GM12891 (cell line): ENCODE measurements at regions not wholly inside any gene's neighbourhood (a gene's known extent, or its start where the extent isn't known, plus 50 kb on each side); places are given as distances from the start of the nearest gene placed in this dataset.

Experiments used
- DNase-seq: peaks from one replicate; pipeline ENCODE4 v3.0.0; 2011; ENCODE audit warnings: low spot score; ENCODE audit not compliant: insufficient read length
- FAIRE-seq: peaks from 2 replicates; lab custom pipeline; 2011; peaks lifted over from hg19 to GRCh38; lab: Jason Lieb, UNC
- PAX5 ChIP-seq: IDR thresholded peaks from 2 replicates; pipeline ENCODE4 v1.6.1; 2011; ENCODE audit warnings: low read length, moderate library complexity, mild to moderate bottlenecking; ENCODE audit not compliant: insufficient read depth, severe bottlenecking
- POLR2A ChIP-seq: IDR thresholded peaks from 2 replicates; pipeline ENCODE4 v1.6.1; 2011; ENCODE audit warnings: low read depth, low read length, control low read depth
- POLR2AphosphoS5 ChIP-seq: IDR thresholded peaks from 2 replicates; pipeline ENCODE4 v1.6.1; 2011; ENCODE audit warnings: low read depth, low read length, control low read depth
- POU2F2 ChIP-seq: IDR thresholded peaks from 2 replicates; pipeline ENCODE4 v1.6.1; 2011; ENCODE audit warnings: low read depth, mild to moderate bottlenecking, control low read depth, low read length, moderate library complexity
- SPI1 ChIP-seq: IDR thresholded peaks from 2 replicates; pipeline ENCODE4 v1.6.1; 2011; ENCODE audit warnings: low read depth, low read length, control low read depth
- TAF1 ChIP-seq: IDR thresholded peaks from 2 replicates; pipeline ENCODE4 v1.6.1; 2011; ENCODE audit warnings: low read depth, low read length, control low read depth

GRCh38 chr9:87138128-87139040 is 191.1 kb upstream of the GAS1 start:
- FAIRE-seq (no peak), DNase-seq (no peak)
- TF ChIP-seq TAF1 (no peak), POLR2A (no peak), SPI1 (no peak), POU2F2 (no peak), PAX5 (no peak), POLR2AphosphoS5 (no peak)

DNA sequence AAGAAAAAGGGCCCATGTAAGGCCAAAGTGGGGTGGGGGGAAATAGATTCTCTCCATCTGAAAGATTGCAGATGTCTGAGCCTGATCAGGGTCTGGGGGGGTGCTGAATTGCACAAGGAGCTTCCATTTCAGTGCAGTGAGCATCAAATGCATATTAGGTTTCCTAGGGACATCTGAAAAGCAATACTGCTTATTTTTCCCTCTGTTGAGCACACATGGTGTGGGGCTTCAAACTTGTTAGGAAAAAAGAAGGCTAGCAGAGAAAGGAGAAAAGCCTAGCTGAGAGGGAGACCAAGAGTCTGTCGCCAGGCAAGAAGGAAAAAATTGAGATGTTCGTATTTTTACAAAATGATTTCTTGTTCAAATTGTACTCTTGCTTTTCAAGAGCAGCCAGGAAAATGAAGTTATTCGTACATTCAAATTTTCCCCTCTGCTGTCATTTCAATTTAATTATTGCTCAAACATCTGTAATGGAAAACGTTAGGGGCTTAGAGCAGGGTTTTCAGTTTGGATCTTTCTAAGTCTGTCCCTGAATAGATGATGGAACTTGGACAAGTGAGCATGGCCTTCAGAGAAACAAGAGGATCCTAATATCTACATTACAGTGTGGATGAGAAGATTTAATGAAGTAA is 191.9 kb upstream of the GAS1 start:
- TF ChIP-seq TAF1, result no peak
- TF ChIP-seq SPI1, result no peak
- TF ChIP-seq POLR2A, result no peak
- no peak for TF ChIP-seq POLR2AphosphoS5
- no peak for TF ChIP-seq PAX5
- no peak for TF ChIP-seq POU2F2
- DNase-seq, result no peak
- FAIRE-seq, result no peak

- TF ChIP-seq TAF1 (no peak), SPI1 (no peak), POLR2AphosphoS5 (no peak), PAX5 (no peak), POU2F2 (no peak), POLR2A (no peak)
- no peak for DNase-seq
Measured at GRCh38 chr9:87140142-87140541, 192.8 kb upstream of the GAS1 start.

GRCh38 chr9:87140605-87141109 is 193.4 kb upstream of the GAS1 start:
- DNase-seq (no peak), FAIRE-seq (no peak)
- TF ChIP-seq POU2F2, result no peak
- TF ChIP-seq PAX5, result no peak
- TF ChIP-seq TAF1, result no peak
- TF ChIP-seq POLR2A, result no peak
- no peak for TF ChIP-seq SPI1

More at GRCh38 chr9:87140142-87140541, 192.8 kb upstream of the GAS1 start:
- FAIRE-seq, result no peak

- DNase-seq (no peak), FAIRE-seq (no peak)
- no peak for TF ChIP-seq POLR2A
- no peak for TF ChIP-seq SPI1
- TF ChIP-seq POLR2AphosphoS5, result no peak
- TF ChIP-seq TAF1, result no peak
- no peak for TF ChIP-seq PAX5
Measured at GRCh38 chr9:87141124-87141523, 193.8 kb upstream of the GAS1 start.

DNA sequence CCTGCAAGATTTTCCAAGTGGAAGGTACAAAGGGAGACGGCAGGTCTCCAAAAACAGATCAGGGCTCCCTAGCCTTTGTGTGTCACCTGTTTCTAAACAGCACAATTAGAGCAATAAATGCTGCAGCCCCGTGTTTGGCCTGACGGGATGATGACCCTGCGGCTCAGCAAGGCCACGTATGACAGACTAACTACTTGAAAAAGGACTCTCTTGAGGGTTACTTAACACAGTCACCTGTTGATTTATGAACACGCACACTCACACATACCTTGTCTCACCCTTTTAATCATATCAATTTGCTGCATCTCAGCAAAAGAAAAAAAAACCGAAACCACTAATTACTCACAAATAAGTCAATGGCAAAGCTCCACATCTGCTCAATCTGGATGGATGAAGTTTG is 199.6 kb upstream of the GAS1 start:
- TF ChIP-seq POLR2AphosphoS5, result no peak
- TF ChIP-seq POLR2A, result no peak
- TF ChIP-seq PAX5, result no peak
- TF ChIP-seq POU2F2, result no peak
- no peak for TF ChIP-seq TAF1
- TF ChIP-seq SPI1, result no peak
- FAIRE-seq (no peak), DNase-seq (no peak)

- TF ChIP-seq POLR2AphosphoS5 (no peak), POLR2A (no peak), TAF1 (no peak), SPI1 (no peak), POU2F2 (no peak), PAX5 (no peak)
- DNase-seq, result no peak
- no peak for FAIRE-seq
Measured at GRCh38 chr9:87147839-87148238, 200.5 kb upstream of the GAS1 start.

DNA sequence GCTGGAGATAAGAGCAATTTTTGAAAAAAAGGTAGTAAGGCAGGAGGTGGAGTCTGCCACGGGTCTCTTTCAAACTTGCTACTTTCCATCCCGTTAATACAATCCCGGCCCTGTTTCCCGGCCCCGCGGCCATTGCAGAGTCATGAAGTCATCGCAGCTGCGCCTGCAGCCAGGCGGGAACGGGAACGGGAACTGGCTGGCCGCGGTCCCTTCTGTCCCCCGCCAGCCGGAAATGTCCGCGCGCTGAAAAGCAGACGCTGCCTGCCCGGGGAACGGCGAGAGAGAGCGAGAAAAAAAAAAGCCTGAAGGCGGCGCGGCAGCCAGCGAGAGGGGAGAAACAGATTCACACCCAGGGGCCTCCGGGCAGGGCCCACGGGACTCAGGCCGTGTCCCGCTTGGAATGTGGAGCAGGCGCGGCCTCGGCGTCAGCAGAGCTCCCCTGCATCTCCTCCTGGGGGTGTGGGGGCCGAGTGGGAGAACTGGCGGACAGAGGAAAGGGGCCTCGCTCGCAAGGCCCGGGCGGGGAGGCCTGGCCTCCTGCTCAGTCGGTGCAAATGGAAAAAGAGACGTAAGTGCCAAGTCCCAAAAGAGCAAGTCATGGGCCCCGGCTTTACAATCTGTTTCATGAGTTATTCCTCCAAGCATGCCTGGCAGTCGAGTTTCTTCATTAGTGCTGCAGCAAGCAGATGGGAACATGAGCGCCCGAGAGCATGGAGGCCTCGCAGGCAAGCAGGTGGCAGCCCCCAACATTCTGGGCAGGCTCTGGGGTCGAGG is 201.2 kb upstream of the GAS1 start:
- FAIRE-seq, result no peak
- no peak for DNase-seq

DNA sequence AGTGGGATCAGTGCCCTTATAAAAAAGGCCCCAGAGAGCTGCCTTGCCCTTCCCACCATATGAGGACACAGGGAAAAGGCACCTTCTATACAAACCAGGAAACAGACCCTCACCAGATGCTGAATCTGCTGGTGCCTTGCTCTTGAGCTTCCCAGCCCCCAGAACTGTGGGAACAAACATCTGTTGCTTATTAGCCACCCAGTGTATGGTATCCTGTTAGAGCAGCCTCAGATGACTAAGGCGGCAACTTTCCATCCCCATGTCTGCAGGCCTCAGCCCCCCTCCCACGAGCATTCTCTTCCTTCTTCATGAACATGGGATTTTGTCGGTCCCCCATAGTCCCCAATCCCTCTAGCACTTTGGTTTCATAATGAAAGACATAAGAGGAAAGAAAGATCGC is 202.5 kb upstream of the GAS1 start:
- FAIRE-seq (no peak), DNase-seq (no peak)
- TF ChIP-seq SPI1 (no peak), POLR2AphosphoS5 (no peak), PAX5 (no peak), POU2F2 (no peak), POLR2A (no peak), TAF1 (no peak)

More for the DNA sequence above, 201.2 kb upstream of the GAS1 start:
- no peak for TF ChIP-seq SPI1
- TF ChIP-seq TAF1, result no peak
- no peak for TF ChIP-seq POLR2AphosphoS5
- no peak for TF ChIP-seq POU2F2
- TF ChIP-seq POLR2A, result no peak
- no peak for TF ChIP-seq PAX5

DNA sequence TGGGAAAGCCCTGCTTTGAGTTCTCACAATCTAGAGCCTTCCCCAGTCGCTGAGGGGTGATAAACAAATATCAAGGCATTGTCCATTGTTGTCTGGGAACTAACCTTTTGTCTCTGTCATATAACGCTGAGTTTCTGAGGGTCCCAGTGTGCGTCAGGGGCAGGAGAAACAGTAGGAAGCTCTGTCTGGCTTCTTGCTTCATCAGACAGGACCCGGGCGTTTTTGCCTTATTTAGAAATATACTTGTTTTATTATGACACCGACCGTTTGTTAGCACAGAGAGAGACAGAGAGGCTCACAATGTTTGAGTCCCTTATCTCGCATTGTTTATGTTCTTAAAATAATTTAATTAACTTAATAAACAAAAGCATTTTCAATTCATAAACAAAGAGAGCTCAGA is 204.9 kb upstream of the GAS1 start:
- DNase-seq, result no peak
- FAIRE-seq, result no peak
- TF ChIP-seq POLR2A (no peak), SPI1 (no peak), POU2F2 (no peak), POLR2AphosphoS5 (no peak), TAF1 (no peak), PAX5 (no peak)
